ENCODE measurements at regions not wholly inside any gene's neighbourhood (a gene's known extent, or its start where the extent isn't known, plus 50 kb on each side); places are given as distances from the start of the nearest gene placed in this dataset.

GRCh38 chr4:123096038-123096437 is 173.6 kb upstream of the NUDT6 start:
- DNase-seq (ENCODE audit: low spot score): no peak

DNA sequence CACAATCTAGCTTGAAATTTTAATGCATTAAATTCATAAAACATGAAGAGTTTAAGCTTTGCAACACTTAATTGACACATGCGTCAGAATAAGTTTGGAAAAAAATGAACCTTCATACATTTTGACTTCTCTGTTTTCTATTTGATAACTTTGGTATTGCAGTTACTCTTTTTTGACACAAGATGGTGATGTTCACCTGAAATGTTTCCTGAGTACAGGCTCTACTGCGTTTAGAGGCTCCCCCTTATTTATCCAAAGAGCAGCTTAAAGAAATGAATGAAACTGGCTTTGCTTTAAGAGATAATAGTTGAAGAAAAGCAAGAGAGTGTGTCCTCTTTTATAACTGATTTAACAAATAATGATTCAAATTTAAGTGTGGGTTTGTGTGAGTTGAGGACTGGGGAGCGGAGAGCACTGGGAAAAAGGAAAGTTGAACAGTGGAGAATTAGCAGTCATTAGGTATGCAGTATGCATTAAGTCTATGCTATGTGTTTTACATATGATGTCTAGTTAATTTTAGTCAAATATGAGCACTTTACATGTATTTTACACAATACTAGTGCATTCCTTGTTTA is 180.6 kb upstream of the NUDT6 start:
- DNase-seq (ENCODE audit: low spot score): peak; percentile 21

- DNase-seq (ENCODE audit: low spot score): no peak
These were observed 182.1 kb upstream of the NUDT6 start for GRCh38 chr4:123104310-123105025.

- DNase-seq (ENCODE audit: low spot score): no peak
These were observed 182.6 kb upstream of the NUDT6 start for GRCh38 chr4:123105026-123105420.

DNA sequence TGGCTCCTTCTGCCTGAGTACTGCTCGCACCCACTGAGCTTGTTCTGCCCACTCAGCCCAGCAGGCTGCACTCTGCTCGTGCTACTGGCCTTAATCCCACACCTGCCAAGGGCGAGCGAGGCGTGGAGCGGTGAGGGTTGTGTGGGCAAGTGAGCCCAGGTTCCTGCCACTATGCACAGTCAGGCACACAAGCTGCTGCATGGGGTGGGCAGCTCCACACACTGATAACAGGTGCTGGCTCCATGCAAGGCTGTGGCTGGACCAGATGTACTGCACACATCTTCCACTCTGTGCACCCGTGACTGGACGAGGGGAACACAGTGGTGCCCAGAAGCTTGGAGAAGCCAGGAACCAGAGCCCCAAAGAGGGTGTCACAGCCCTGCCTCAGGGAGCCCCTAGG is 184.3 kb upstream of the NUDT6 start:
- DNase-seq (ENCODE audit: low spot score): no peak

- DNase-seq (ENCODE audit: low spot score): no peak
These were observed 185.3 kb upstream of the NUDT6 start for GRCh38 chr4:123107444-123108252.

DNA sequence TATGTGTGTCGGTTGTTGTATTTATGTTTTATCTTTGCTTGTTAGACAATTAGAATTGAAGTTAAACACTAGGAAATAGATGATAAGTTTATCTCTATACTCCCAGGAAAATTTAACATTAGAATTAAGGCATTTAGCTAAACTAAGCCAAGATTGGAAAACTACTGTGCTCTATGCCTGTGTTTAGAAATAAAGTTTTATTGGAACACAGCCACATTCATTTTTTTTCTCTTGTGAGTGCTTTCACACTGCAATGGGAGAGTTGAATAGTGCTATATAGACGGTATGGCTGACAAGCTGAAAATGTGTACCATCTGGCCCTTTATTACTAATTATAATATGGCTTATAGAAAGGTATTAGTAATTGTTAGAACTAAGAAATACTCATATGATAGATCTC is 186.7 kb upstream of the NUDT6 start:
- no peak for DNase-seq (ENCODE audit: low spot score)

- no peak for DNase-seq (ENCODE audit: low spot score)
These were observed 187.8 kb upstream of the NUDT6 start for GRCh38 chr4:123110147-123110546.

GRCh38 chr4:123110685-123111084 is 188.3 kb upstream of the NUDT6 start:
- no peak for DNase-seq (ENCODE audit: low spot score)

DNA sequence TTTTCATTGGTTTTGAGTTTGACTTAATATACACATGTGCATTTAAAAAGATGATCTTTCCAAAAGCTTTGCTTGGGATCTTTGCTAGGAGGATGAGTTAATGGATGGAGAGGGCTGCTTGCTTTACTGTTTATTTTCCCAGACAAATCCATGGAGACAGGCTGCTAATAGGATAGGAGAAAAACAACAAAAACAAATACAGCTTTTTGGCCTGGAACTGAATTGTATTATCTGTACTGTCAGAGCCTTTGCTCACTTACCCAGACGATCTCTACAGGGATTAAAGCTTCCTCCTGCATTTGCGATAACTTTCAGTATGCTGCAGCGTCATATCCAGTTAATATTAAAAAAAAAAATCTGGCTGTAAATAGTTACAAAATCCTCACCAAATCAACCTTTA is 190.8 kb upstream of the NUDT6 start:
- no peak for DNase-seq (ENCODE audit: low spot score)

- DNase-seq (ENCODE audit: low spot score): no peak
These were observed 191.9 kb upstream of the NUDT6 start for GRCh38 chr4:123114084-123114914.

DNA sequence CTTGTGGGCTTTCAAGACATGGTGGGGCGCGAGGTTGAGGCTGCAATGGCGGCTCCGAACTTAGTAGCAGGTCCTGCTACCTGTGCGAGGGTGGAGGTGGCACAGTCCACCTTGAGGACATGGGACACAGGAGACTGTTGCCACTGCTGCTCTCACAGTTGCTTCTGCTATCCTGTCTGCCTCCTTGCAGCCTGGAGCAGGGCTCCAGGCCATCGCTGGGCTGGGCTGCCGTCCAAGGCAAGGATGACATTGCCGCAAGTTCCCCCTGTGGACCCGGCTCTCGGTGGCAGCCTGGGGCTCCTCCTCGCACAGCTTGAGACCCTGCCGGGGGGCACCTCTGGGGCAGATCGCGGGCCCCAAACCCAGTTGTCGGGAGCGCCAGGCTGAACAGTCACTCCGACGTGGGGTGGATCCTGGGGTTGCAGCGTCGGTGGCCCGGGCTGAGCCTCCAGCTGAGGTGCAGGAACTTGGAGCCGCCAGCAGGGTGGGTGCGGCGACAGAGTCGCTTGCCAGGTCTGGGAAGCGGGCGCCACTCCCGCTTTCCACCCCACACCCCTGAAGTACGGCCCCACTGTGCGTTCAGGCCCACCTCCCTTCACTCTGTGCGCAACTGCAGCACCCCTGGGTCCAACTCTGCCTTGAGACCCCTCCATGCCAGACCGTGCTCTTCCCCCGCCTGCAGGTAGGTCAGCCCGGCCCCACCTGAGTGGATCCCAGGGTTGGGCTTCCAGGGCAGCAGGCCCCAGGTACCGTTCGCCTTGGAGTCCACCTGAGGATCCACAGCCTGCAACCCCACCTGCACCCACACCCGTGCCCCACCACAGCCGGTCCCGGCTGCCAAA is 192.7 kb upstream of the NUDT6 start:
- no peak for DNase-seq (ENCODE audit: low spot score)

DNA sequence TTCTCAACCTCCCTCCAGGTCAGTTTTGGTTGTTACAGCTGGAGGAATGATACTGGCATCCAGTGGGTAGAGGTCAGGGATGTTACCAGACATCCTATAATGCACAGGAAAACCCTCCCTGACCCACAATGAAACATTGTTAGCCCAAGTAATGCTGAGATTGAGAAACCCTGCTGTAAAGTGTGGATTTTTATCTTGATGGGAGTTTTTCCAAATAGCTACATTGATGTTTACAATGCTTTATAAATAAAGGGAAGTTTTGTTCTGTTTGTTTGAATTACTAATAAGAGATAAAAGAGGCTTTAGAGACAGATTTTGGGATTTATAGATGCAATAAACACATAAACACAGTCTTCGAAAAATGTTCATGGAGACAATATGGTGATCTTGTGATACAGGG is 194.0 kb upstream of the NUDT6 start:
- DNase-seq (ENCODE audit: low spot score): no peak

- DNase-seq (ENCODE audit: low spot score): no peak
These were observed 198.1 kb upstream of the NUDT6 start for GRCh38 chr4:123120473-123120872.

DNA sequence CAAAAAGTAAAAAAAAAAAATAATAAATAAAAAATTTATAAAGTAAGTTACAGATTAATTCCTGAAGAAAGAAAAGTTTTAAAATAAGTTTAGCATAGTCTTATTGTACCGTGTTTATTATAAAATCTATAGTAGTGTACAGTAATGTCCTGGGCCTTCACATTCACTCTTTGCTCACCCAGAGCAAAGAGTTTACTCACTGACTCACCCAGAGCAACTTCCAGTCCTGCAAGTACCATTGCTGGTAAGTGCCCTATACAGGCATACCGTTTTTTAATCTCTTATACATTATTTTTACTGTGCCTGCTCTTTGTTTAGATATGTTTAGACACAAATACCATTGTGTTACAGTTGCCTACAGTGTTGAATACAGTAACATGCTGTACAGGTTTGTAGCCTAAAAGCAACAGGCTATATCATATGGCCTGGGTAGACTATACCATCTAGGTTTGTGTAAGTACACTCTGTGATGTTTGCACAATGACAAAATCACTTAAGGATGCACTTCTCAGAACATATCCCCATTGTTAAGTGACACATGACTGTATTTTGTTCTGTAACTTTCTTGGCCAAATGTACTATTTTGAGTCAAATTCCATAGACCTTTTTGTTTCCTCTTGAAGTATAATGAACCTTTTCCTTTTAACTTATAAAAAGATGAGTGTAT is 199.0 kb upstream of the NUDT6 start:
- no peak for DNase-seq (ENCODE audit: low spot score)

DNA sequence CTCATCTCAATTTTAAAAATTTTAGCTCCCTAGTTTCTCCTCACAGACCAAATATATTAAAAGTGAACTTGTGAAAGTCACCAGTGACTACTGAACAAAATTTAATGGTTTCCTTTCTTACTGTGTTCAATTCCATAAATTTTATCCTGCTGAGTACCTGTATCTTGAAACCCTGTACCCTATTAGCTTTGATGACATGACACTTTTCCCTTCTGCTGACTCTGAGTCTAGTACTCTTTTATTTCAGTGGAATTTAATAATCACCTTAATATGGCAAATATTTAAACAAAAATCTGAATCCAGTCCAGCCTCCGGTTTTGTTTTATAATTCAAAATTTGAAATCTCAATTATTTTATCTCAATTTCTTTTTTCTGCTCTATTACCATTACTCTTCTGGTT is 203.1 kb upstream of the NUDT6 start:
- DNase-seq (ENCODE audit: low spot score): no peak

DNA sequence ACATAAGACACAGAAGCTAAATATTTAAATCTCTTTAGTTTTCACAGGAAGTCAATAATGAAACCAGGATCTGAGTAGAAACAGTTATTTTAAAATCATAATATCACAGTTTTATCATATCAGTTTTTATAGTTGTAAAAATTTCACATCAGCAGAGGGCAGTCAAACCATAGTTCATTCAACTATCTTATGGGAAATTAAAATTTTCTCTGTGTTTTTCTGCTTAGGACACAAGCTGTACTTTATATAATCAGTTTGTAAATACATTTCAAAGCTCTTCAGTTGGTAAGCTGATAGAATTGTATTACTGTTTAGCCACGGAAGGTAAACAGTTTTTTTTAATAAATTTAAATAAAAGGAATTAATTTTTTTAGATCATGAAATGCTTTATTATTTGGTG is 204.8 kb upstream of the NUDT6 start:
- DNase-seq (ENCODE audit: low spot score): no peak

DNA sequence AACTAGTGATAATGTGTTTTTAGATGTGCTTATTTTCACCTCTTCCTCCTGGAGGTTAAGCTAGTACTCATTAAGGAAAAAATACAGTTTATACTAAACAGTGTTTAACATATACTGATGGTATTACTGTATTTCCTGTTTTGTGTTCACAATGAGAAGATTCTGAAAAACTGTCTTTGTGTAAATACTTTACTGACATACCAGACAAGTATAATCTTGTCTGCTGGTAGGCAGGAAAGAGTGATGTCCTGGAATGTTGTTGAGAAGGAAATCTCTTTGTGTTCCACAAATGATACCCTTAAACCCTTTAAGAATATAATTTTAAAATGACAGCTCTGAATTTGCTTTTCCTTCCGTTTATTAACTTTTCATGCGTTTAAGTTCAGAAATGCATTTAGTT is 205.5 kb upstream of the NUDT6 start:
- DNase-seq (ENCODE audit: low spot score): no peak

DNA sequence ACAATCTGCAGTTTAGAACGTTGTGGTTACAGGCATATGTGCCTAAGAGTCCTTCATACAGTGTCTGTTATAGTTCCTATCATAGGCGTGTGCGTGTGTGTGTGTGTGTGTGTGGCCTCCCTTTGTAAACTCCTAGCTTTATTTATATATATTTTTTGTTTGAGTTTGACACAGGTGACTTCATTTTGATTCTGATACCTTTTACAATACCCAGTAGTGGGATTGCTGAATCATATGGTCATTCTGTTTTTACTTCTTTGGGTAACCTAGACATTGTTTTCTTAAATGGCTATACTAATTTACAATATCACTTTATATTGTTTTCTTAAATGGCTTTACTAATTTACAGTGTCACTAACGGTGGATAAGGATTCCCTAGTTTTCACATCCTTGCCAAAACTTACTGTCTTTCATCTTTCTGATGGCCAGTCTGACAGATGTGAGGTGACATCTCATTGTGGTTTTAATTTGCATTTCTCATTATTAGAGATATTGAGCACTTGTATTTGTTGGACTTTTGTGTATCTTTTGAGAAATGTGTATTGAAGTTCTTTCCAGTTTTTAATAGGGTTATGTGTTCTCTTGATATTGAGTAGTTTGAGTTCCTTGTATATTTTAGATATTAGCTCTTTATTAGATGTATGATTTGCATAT is 211.1 kb upstream of the NUDT6 start:
- no peak for DNase-seq (ENCODE audit: low spot score)

DNA sequence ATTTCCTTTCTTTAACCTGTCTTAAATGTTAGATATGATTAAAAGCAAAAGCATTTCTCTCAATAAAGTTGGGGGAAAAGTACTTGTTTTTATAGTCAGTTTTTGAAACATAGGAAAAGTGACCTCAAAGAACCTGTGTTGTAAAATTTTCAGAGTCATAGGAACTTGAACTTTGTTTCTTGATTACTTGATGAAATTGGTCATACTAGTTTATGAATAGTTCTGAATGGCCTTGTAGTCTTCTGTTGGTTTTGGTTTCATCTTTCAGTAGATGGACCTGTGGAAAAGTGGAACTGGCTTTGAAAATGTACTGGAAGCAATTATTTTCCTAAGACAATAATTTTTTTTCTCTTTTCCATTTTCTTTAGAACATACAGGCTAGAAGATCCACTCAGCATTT is 222.2 kb upstream of the NUDT6 start:
- DNase-seq (ENCODE audit: low spot score): no peak
